LNCaP clone FGC (cell line): ENCODE measurements at regions not wholly inside any gene's neighbourhood (a gene's known extent, or its start where the extent isn't known, plus 50 kb on each side); places are given as distances from the start of the nearest gene placed in this dataset.

Experiments
- DNase-seq: peaks from one replicate; pipeline ENCODE4 v3.0.0-alpha.2; 2011; ENCODE audit warnings: low read depth
- H3K4me3 ChIP-seq: 2 replicates; pipeline ENCODE4 v1.5.1; 2011; ENCODE audit warnings: mild to moderate bottlenecking, low read depth, low read length, control low read depth
- TF ChIP-seq, protein P1 (sequence below): IDR thresholded peaks from 2 replicates; pipeline ENCODE4 v1.5.1; 2012; ENCODE audit warnings: mild to moderate bottlenecking; ENCODE audit not compliant: control insufficient read depth, insufficient read depth; ENCODE audit errors: extremely low read depth

DNA sequence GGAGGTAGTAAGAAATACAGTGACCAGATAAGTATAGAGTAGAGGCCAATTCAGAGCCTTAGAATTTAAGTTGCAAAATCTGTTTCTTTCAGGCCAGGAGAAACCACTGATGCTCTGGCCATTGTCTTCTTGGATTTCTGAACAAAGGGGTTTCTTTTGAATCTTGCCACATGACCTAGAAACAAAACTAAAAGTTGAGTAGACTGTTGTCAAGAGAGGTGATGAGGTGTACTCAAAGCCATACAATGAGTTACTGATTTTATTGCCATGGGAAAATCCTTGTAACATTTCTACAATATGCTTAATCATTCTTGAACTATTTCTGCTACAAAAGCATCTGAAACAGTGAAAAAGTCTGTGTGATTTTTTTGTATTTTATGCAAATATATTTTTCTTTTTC, 881.3 kb downstream of the CDH11 start:
- TF ChIP-seq, protein P1, sequence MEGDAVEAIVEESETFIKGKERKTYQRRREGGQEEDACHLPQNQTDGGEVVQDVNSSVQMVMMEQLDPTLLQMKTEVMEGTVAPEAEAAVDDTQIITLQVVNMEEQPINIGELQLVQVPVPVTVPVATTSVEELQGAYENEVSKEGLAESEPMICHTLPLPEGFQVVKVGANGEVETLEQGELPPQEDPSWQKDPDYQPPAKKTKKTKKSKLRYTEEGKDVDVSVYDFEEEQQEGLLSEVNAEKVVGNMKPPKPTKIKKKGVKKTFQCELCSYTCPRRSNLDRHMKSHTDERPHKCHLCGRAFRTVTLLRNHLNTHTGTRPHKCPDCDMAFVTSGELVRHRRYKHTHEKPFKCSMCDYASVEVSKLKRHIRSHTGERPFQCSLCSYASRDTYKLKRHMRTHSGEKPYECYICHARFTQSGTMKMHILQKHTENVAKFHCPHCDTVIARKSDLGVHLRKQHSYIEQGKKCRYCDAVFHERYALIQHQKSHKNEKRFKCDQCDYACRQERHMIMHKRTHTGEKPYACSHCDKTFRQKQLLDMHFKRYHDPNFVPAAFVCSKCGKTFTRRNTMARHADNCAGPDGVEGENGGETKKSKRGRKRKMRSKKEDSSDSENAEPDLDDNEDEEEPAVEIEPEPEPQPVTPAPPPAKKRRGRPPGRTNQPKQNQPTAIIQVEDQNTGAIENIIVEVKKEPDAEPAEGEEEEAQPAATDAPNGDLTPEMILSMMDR = no peak
- no peak for DNase-seq
- no peak overlapping the region for H3K4me3 ChIP-seq

GRCh38 chr16:64238571-64238970, 883.3 kb downstream of the CDH11 start:
- H3K4me3 ChIP-seq = no peak overlapping the region
- TF ChIP-seq, protein P1 = no peak
- DNase-seq = no peak

GRCh38 chr16:64236316-64236715, 885.5 kb downstream of the CDH11 start:
- no peak overlapping the region for H3K4me3 ChIP-seq
- TF ChIP-seq, protein P1 = no peak
- DNase-seq = no peak

DNA sequence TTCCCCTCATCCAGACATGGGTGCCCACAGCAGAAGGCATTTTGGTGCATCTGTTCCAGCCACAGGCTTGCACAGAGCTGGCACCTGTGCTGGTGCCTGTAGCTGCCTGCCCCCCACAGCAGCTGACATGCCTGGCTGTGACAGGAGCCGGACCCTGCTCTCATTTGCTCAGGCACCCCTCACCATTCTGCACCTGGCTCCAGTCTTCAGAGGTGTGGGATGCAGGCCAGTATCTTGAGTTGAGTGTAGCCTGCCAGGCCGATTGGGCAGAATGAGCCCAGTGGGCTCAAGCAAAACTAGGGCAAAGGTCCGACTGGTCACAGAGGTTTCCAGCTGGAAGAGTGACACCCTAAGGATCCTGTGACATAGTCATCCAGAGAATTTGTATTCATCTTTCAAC, 887.7 kb downstream of the CDH11 start:
- TF ChIP-seq, protein P1 = no peak
- no peak for DNase-seq
- H3K4me3 ChIP-seq = no peak overlapping the region

GRCh38 chr16:64225696-64226095, 896.2 kb downstream of the CDH11 start:
- no peak overlapping the region for H3K4me3 ChIP-seq
- DNase-seq = no peak
- TF ChIP-seq, protein P1 = no peak

- TF ChIP-seq, protein P1 = no peak
- no peak for DNase-seq
- H3K4me3 ChIP-seq = no peak overlapping the region
These were observed 896.8 kb downstream of the CDH11 start for GRCh38 chr16:64225036-64225435.

DNA sequence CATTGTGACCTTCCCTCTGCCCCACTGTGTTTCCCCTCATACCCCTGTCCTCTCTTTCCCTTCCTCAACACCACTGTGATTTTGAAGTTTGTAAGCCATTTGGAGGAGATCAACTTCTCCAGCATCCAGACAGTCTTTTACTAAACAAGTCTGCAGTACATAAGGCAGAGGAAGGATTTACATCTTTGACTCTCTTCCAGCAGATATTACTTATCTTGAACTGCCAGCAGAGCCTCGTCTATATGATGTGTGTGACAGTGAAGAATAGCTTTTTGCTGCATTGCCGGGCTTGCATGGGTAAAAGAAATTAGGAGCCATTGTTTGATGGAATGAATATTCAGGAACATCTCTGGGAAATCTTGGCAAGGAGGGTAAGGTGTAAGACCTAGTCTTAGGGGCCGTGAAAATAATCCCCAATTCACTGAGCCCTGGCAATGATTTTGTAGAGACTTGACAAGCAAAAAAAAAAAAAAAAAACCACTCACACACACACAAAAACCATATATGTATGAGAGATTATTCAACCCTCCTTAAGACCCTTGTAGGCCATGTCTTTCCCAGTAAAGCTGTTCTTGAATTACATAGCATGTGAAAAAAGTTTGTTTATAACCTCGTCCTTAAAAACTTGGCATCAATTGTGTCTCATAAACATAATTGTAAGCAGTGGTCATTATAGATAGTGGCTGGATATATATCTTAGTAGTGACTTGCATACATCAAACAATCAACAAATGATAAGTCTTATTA, 903.9 kb downstream of the CDH11 start:
- H3K4me3 ChIP-seq = no peak overlapping the region
- DNase-seq = no peak
- TF ChIP-seq, protein P1 = no peak
